Ectodermal cell (in vitro differentiated cells): ENCODE measurements at regions not wholly inside any gene's neighbourhood (a gene's known extent, or its start where the extent isn't known, plus 50 kb on each side); places are given as distances from the start of the nearest gene placed in this dataset.

Experiments
- H3K27ac ChIP-seq: 2 replicates; pipeline ENCODE4 v1.7.0; 2013; ENCODE audit warnings: mild to moderate bottlenecking, low read depth, low read length; ENCODE audit not compliant: insufficient read depth, poor library complexity, severe bottlenecking
- H3K27me3 ChIP-seq: 2 replicates; pipeline ENCODE4 v1.7.0; 2013; ENCODE audit warnings: mild to moderate bottlenecking, low read length; ENCODE audit not compliant: insufficient read depth, control insufficient read depth, poor library complexity, severe bottlenecking
- H3K36me3 ChIP-seq: one replicate; pipeline ENCODE4 v1.7.0; 2013; ENCODE audit warnings: low read length; ENCODE audit not compliant: control insufficient read depth, insufficient read depth
- H3K4me1 ChIP-seq: one replicate; pipeline ENCODE4 v1.7.0; 2013; ENCODE audit warnings: low read length; ENCODE audit not compliant: control insufficient read depth, insufficient read depth
- H3K4me3 ChIP-seq: 2 replicates; pipeline ENCODE4 v1.7.0; 2013; ENCODE audit warnings: low read depth, low read length, control low read depth; ENCODE audit not compliant: insufficient read depth
- H3K9me3 ChIP-seq: 2 replicates; pipeline ENCODE4 v1.7.0; 2013; ENCODE audit warnings: mild to moderate bottlenecking, low read length, moderate library complexity; ENCODE audit not compliant: control insufficient read depth
- WGBS, 2 experiments: methylation state at CpG; one replicate each; pipeline ENCODE4 v1.1.7; 2013; ENCODE audit warnings: missing lambda C conversion rate in 2 of 2; 5-methylcytosine and 5-hydroxymethylcytosine counted together

DNA sequence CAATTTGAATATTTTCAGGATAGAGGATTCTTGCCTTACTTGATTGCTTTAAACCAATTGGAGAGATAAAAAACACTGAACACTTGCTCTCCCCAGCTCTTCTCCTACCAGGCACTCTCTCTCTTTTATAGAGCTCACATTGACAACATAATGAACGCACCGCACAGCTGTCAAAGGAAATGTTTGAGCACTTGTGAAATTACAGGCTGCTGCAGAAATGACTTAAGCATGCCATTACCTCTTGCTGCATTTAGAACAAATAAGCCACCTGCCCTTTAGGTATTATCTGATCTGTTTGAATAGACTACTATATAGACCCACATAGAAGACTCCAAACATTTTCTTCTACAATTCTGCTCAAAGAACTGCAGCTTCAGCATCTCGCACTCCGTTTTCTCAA, 227.7 kb downstream of the C4orf33 start:
- H3K4me1 ChIP-seq: no peaks in the 10 kb centered on the region
- no peaks in the 10 kb centered on the region for H3K27me3 ChIP-seq
- no peaks in the 10 kb centered on the region for H3K36me3 ChIP-seq
- H3K27ac ChIP-seq: no peak overlapping the region
- WGBS, 2 experiments: 91 to 96% methylated on average over 4 of the region's 4 CpGs
- H3K4me3 ChIP-seq: no peak overlapping the region
- no peaks in the 10 kb centered on the region for H3K9me3 ChIP-seq

DNA sequence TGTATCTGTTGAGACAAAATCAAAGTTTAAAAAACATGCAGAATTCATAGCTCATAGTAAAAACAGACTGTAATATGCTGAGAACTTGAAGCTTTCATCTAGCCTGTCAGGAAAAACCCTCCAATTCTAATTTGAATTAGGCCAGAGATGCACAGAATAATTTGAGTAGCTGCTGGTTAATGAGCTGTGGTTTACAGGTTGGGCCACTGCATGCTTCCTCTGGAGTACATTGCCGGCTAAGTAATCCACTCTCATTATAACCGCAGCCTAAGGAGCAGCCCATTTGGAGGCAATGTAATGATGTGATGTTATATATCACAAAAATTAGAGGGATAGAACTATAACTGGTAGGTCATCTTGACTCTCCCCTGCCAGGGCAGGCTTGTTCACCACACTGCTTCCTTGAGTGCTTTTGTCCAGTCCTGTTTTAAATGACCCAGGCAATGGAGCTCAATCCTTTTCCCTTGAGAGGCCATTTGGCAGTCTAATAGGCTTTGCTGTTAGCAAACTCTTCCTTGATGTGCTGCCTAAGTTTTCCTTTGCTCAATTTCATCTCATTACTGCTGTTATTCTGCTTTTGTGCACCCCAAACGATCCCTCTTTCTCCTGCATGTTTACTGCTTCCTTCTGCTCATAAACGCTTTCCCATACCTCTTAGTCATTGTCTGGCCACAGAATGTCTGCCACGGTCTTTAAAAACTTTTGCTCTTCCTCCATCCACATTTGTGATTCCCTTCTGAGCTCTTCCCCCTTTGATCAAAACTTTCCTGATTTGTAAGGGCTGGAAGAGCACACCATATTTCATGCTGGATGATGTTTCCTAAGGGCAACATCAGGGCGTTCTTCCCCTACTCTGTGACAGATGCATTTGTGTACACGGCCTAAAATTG, 230.9 kb downstream of the C4orf33 start:
- Histone ChIP-seq H3K4me1 (no peaks in the 10 kb centered on the region), H3K36me3 (no peaks in the 10 kb centered on the region), H3K27ac (no peak overlapping the region), H3K27me3 (no peaks in the 10 kb centered on the region), H3K9me3 (no peaks in the 10 kb centered on the region), H3K4me3 (no peak overlapping the region)
- WGBS, 2 experiments: 86 to 91% methylated on average over 7 of the region's 7 CpGs

DNA sequence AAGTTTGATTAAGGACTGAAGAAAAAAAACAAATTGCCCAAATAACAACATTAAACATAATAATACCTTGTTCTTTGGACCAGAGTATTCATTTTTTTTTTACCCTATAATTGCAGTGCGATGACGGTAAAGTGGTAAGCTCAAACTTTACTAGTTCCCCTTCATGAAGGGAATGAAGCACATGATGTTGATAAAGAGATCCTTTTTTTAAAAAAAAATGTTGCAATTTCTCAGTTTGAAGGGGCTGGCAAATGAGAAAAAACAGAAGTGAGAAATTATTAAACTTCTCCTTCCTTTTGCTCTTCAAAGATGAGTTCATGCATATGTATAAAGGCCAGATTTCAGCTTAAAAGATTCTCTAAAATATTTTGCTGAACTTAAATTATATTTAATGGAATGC, 231.7 kb downstream of the C4orf33 start:
- no peaks in the 10 kb centered on the region for H3K27me3 ChIP-seq
- H3K4me3 ChIP-seq: no peak overlapping the region
- H3K4me1 ChIP-seq: no peaks in the 10 kb centered on the region
- no peaks in the 10 kb centered on the region for H3K9me3 ChIP-seq
- 100% methylated on average over 2 of the region's 2 CpGs for WGBS, 2 experiments
- no peak overlapping the region for H3K27ac ChIP-seq
- H3K36me3 ChIP-seq: no peaks in the 10 kb centered on the region

DNA sequence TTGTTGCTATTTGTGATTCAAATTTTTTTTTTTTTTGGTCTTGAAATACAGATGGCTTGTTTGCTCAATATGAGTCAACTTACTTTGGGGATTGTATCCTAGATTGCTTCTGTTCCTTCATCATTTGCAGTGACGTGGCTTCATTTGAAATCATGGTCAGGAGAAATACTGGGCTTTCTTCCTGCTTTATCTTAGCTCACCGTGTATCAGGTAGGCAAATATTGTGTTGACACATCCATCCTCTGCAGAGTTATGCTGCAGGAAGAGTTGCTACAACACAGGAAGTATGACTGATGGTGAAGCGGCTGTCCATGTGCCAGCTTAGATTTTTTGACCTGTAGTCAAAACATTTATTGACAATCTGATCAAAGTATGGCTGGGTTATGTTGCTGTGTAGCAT, 232.2 kb downstream of the C4orf33 start:
- Histone ChIP-seq H3K4me1 (no peaks in the 10 kb centered on the region), H3K9me3 (no peaks in the 10 kb centered on the region), H3K36me3 (no peaks in the 10 kb centered on the region), H3K27ac (no peak overlapping the region), H3K4me3 (no peak overlapping the region), H3K27me3 (no peaks in the 10 kb centered on the region)
- WGBS, 2 experiments: 96% methylated on average over 3 of the region's 3 CpGs

DNA sequence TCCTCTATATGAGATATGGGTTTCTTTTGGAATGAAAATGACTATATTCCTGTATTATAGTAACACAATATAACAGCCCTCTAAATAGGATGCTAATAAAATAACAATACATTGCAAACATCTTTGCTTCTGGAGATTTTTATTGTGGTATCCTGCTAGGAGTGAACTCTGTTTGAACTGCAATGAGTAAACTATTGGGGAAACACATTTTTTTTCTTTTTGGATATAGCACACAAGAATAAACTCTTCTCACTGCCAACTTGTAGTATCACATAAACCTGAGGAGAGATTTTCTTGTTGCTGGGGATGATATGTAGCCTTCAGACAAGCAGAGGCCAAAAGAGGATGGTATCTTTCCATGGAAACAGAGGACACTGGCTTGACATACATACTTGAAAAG, 238.2 kb downstream of the C4orf33 start:
- no peaks in the 10 kb centered on the region for H3K9me3 ChIP-seq
- H3K4me1 ChIP-seq: peaks cover 10% of the 10 kb centered on the region
- H3K27ac ChIP-seq: no peak overlapping the region
- H3K36me3 ChIP-seq: no peaks in the 10 kb centered on the region
- no peak overlapping the region for H3K4me3 ChIP-seq
- no peaks in the 10 kb centered on the region for H3K27me3 ChIP-seq

DNA sequence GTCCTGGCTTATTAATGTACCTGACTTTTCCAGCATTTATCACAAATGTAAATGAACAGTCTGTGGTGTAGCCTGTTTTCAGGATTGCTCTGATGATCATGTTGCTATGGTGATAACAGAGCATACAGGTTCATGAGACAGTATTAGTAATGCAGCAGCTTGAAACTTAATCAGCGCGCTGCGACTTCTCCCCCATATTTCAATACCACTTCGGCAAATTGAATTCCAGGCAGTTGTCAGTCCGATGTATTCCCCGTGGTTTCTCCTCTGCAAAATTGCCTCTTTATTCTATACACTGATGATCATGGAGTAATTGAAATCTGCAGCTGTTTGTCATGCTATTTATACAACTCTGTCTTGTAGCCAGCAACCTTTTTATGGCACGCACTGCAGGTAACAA, 239.3 kb downstream of the C4orf33 start:
- no peak overlapping the region for H3K27ac ChIP-seq
- no peaks in the 10 kb centered on the region for H3K9me3 ChIP-seq
- no peak overlapping the region for H3K4me3 ChIP-seq
- WGBS, 2 experiments: 92 to 93% methylated on average over 7 of the region's 7 CpGs
- no peaks in the 10 kb centered on the region for H3K27me3 ChIP-seq
- H3K4me1 ChIP-seq: peaks cover 10% of the 10 kb centered on the region
- no peaks in the 10 kb centered on the region for H3K36me3 ChIP-seq

DNA sequence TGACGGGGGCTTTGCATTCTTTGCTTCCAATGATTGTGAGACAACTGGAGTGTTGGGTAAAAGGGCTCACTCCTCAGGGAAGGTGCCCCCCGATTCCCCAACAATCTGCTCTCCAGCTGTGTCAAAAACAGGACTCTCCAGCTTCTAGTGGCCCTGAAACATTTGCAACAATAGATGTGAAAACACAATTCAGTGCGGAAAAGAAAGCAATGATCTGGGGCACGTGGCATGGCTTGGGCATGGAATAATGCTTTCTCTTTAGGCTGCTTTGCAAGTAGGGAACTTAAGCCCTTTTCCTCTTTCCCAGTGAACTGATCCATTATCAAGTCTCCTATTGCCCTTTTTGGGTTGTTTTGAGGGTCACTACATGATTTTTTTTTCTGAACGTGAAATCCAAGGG, 239.9 kb downstream of the C4orf33 start:
- H3K9me3 ChIP-seq: peaks cover 2% of the 10 kb centered on the region
- peaks cover 10% of the 10 kb centered on the region for H3K4me1 ChIP-seq
- peak overlapping the region; percentile 71 for H3K27ac ChIP-seq
- WGBS, 2 experiments: 34 to 52% methylated on average over 4 to 5 of the region's 5 CpGs
- no peaks in the 10 kb centered on the region for H3K36me3 ChIP-seq
- H3K27me3 ChIP-seq: no peaks in the 10 kb centered on the region
- no peak overlapping the region for H3K4me3 ChIP-seq

DNA sequence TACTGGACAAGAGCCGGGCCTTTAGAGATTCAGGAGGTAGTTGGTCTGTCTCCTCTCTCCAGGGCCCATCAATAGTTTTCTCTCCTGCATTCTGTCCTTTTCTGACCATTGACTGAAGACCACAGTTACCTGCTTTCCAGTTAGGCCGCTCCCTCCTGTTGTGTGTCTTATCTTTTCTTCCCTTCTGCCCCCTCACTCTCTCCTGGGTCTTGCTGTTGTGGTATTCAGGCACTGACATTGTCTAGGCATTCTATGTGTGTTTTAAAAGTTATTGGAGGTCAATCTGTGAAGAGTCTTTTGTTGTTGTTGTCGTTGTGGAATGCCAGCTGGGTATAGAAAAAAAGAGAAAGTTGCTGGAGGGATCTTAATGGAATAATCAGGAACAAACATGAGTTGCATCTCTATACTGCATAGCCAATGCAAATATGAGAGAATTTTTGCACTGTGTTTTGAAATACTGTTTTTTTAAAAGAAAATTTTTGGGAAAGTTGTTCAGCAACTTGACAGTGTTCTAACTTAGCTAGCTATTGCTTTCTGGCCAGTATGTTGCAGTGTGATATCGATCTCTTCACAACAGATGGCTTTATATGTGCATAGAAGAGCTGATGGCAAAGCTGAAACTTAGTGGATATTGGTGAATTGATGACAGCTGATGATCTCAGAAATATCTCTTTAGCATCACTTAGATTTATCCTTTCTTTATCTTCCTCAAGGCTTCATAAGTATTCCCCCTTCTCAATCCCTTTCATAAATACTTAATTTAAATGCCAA, 240.7 kb downstream of the C4orf33 start:
- Histone ChIP-seq H3K4me1 (peaks cover 10% of the 10 kb centered on the region), H3K4me3 (no peak overlapping the region), H3K27me3 (no peaks in the 10 kb centered on the region), H3K36me3 (no peaks in the 10 kb centered on the region), H3K9me3 (peaks cover 2% of the 10 kb centered on the region), H3K27ac (peak overlapping the region; percentile 71)
- WGBS, 2 experiments: 61 to 67% methylated on average over 4 of the region's 4 CpGs

DNA sequence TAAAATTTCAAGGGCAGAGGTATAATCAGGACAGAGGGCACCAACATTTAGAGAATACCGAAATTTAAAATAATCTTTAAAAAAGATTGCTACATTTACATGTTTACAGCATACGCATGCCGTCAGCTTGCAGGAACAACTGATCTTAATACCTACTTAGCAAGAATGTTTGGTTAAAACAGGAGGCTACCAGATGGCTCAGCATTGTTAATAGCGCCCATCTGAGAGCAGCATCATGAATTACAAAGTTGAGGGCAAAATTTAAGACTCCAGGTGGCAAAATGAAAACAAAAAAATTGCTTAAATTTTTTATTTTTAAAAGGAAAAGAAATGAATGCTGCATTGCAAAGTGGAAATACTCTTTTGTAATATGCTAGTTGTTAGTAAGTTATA, 241.3 kb downstream of the C4orf33 start:
- Histone ChIP-seq H3K27me3 (no peaks in the 10 kb centered on the region), H3K9me3 (peaks cover 2% of the 10 kb centered on the region), H3K27ac (no peak overlapping the region), H3K4me3 (no peak overlapping the region), H3K36me3 (no peaks in the 10 kb centered on the region), H3K4me1 (peaks cover 10% of the 10 kb centered on the region)
- 84 to 92% methylated on average over 4 of the region's 4 CpGs for WGBS, 2 experiments

DNA sequence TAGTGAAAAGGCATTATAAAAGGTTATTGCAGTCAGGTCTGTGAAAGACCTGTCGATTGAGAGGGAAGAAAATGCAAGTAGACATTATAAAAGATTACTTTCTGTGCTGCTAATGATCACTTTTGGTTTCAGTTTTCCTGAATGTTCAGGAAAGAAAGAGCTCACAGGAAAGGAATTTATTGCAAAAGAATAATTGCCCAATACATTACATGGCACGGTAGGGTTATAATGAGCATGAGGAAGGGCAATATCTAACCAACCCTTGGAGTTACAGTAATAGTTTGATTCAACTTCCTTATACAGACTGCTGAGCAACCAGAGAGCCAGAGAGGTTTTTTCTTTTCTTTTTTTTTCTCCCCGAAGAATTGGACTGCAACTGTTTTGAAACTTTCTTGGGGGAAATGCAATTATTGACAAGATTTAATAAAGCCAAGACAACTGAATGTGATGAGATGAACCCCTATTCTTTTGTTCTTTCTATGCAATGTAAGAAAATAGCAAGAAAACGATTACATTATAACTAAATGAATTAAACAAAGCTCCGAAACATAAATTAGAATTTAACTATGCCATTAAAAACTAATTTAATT, 247.0 kb downstream of the C4orf33 start:
- 97 to 98% methylated on average over 2 to 5 of the region's 5 CpGs for WGBS, 2 experiments
- peaks cover 2% of the 10 kb centered on the region for H3K9me3 ChIP-seq
- H3K27me3 ChIP-seq: no peaks in the 10 kb centered on the region
- H3K4me1 ChIP-seq: peaks cover 3% of the 10 kb centered on the region
- no peaks in the 10 kb centered on the region for H3K36me3 ChIP-seq
- H3K27ac ChIP-seq: no peak overlapping the region
- no peak overlapping the region for H3K4me3 ChIP-seq
